HEK293 (cell line): ENCODE measurements at regions not wholly inside any gene's neighbourhood (a gene's known extent, or its start where the extent isn't known, plus 50 kb on each side); places are given as distances from the start of the nearest gene placed in this dataset.

Experiments
- CTCF ChIA-PET: fragments of 350-600 bp; formaldehyde crosslinking; extraction: SDS; loops from one replicate; lab custom pipeline; 2021; ENCODE audit warnings: antibody characterized with exemption; lab: Yijun Ruan, JAX
- POLR2A ChIA-PET: fragments of 300-600 bp; formaldehyde crosslinking; extraction: SDS; loops from one replicate; lab custom pipeline; 2020; ENCODE audit warnings: antibody characterized with exemption, inconsistent platforms; lab: Yijun Ruan, JAX
- H3K27ac ChIP-seq: fragments of 200-500 bp; sonication (Bioruptor generic); 2 replicates; pipeline ENCODE4 v1.5.1; 2014; ENCODE audit warnings: low read depth, low read length, control low read depth, inconsistent platforms; ENCODE audit errors: extremely low read depth
- H3K36me3 ChIP-seq, 2 experiments: fragments of 200-500 bp in 1 of 2; sonication (Bioruptor generic) in 1 of 2; 1 replicate in 1 of 2; 2 replicates in 1 of 2; pipeline ENCODE4 v1.5.1; 2014 to 2017; ENCODE audit warnings: inconsistent platforms in 2 of 2, low read length in 2 of 2; ENCODE audit not compliant: control insufficient read depth in 2 of 2, insufficient read depth in 1 of 2
- H3K4me1 ChIP-seq: fragments of 200-500 bp; sonication (Bioruptor generic); 2 replicates; pipeline ENCODE4 v1.5.1; 2014; ENCODE audit warnings: mild to moderate bottlenecking, low read length, inconsistent platforms; ENCODE audit not compliant: control insufficient read depth, insufficient read depth
- H3K4me3 ChIP-seq: 2 replicates; pipeline ENCODE4 v1.5.1; 2011; ENCODE audit warnings: low read depth, mild to moderate bottlenecking, control low read depth, low read length, moderate library complexity
- H3K9me3 ChIP-seq: fragments of 200-500 bp; sonication (Bioruptor generic); 2 replicates; pipeline ENCODE4 v1.5.1; 2014; ENCODE audit warnings: low read depth, low read length, inconsistent platforms; ENCODE audit not compliant: control insufficient read depth, insufficient read depth
- PRDM2 ChIP-seq: fragments of 450-650 bp; formaldehyde crosslinking; IDR thresholded peaks from 2 replicates; pipeline ENCODE4 v1.5.1; 2016; ENCODE audit warnings: missing biosample characterization, missing genetic modification characterization, borderline replicate concordance
- ZBTB1 ChIP-seq: fragments of 450-650 bp; formaldehyde crosslinking; IDR thresholded peaks from 2 replicates; pipeline ENCODE4 v1.5.1; 2016; ENCODE audit warnings: missing biosample characterization, missing genetic modification characterization
- ZBTB6 ChIP-seq: fragments of 450-650 bp; formaldehyde crosslinking; IDR thresholded peaks from 2 replicates; pipeline ENCODE4 v1.5.1; 2017; ENCODE audit warnings: missing biosample characterization, missing genetic modification characterization
- ZBTB7A ChIP-seq: fragments of 450-650 bp; formaldehyde crosslinking; IDR thresholded peaks from 2 replicates; pipeline ENCODE4 v1.5.1; 2016; ENCODE audit warnings: low read depth, missing biosample characterization, missing genetic modification characterization
- ZFP37 ChIP-seq: fragments of 450-650 bp; formaldehyde crosslinking; IDR thresholded peaks from 2 replicates; pipeline ENCODE4 v1.5.1; 2016; ENCODE audit warnings: missing biosample characterization, missing genetic modification characterization
- ZIC2 ChIP-seq: fragments of 450-650 bp; formaldehyde crosslinking; IDR thresholded peaks from 2 replicates; pipeline ENCODE4 v1.5.1; 2016; ENCODE audit warnings: missing biosample characterization, missing genetic modification characterization
- ZNF148 ChIP-seq: fragments of 450-650 bp; formaldehyde crosslinking; IDR thresholded peaks from 2 replicates; pipeline ENCODE4 v1.5.0; 2017; ENCODE audit warnings: missing biosample characterization, missing genetic modification characterization, borderline replicate concordance
- ZNF18 ChIP-seq: fragments of 450-650 bp; formaldehyde crosslinking; IDR thresholded peaks from 2 replicates; pipeline ENCODE4 v1.5.1; 2016; ENCODE audit warnings: missing biosample characterization, missing genetic modification characterization
- ZNF239 ChIP-seq: fragments of 450-650 bp; formaldehyde crosslinking; IDR thresholded peaks from 2 replicates; pipeline ENCODE4 v1.5.1; 2016; ENCODE audit warnings: missing biosample characterization, missing genetic modification characterization
- ZNF324 ChIP-seq: fragments of 450-650 bp; formaldehyde crosslinking; IDR thresholded peaks from 2 replicates; pipeline ENCODE4 v1.5.1; 2016; ENCODE audit warnings: missing biosample characterization, missing genetic modification characterization
- ZNF621 ChIP-seq: fragments of 450-650 bp; formaldehyde crosslinking; IDR thresholded peaks from 2 replicates; pipeline ENCODE4 v1.5.1; 2017; ENCODE audit warnings: missing biosample characterization, missing genetic modification characterization
- ZNF776 ChIP-seq: fragments of 450-650 bp; formaldehyde crosslinking; IDR thresholded peaks from 2 replicates; pipeline ENCODE4 v1.5.0; 2017; ENCODE audit warnings: missing biosample characterization, missing genetic modification characterization, borderline replicate concordance

- Histone ChIP-seq H3K36me3 (no peaks in the 10 kb centered on the region), H3K9me3 (no peaks in the 10 kb centered on the region), H3K4me3 (no peak overlapping the region), H3K4me1 (no peaks in the 10 kb centered on the region), H3K27ac (no peak overlapping the region)
- TF ChIP-seq ZNF621 (tag by site-specific recombination), result no peak
- CTCF ChIA-PET, result interaction anchor here (0.6 kb wide), 1 partner anchor 164 kb away, joined by 3 read pairs; no protein-coding TSS in a partner anchor
- POLR2A ChIA-PET, result no interaction called here
These were observed 119.9 kb upstream of the AHR start for GRCh38 chr7:17178545-17178944.

- no peak overlapping the region for H3K27ac ChIP-seq
- H3K4me1 ChIP-seq, result no peaks in the 10 kb centered on the region
- TF ChIP-seq ZFP37 (no peak), ZNF239 (tag by site-specific recombination) (no peak), ZNF324 (tag by site-specific recombination) (no peak), ZBTB6 (no peak), ZIC2 (tag by site-specific recombination) (no peak), ZNF776 (no peak), PRDM2 (no peak), ZBTB7A (no peak), ZBTB1 (tag by site-specific recombination) (no peak), ZNF18 (tag by site-specific recombination) (no peak), ZNF148 (tag by site-specific recombination) (no peak), ZNF621 (tag by site-specific recombination) (no peak)
- H3K36me3 ChIP-seq, result no peaks in the 10 kb centered on the region
- ChIA-PET POLR2A (no interaction called here), CTCF (interaction anchor here (1.1 kb wide), 1 partner anchor 120 kb away, joined by 3 read pairs; no protein-coding TSS in a partner anchor)
- H3K9me3 ChIP-seq, result no peaks in the 10 kb centered on the region
- H3K4me3 ChIP-seq, result no peak overlapping the region
These were observed 117.0 kb upstream of the AHR start for GRCh38 chr7:17181482-17181881.
